ENCODE measurements at regions not wholly inside any gene's neighbourhood (a gene's known extent, or its start where the extent isn't known, plus 50 kb on each side); places are given as distances from the start of the nearest gene placed in this dataset.

DNA sequence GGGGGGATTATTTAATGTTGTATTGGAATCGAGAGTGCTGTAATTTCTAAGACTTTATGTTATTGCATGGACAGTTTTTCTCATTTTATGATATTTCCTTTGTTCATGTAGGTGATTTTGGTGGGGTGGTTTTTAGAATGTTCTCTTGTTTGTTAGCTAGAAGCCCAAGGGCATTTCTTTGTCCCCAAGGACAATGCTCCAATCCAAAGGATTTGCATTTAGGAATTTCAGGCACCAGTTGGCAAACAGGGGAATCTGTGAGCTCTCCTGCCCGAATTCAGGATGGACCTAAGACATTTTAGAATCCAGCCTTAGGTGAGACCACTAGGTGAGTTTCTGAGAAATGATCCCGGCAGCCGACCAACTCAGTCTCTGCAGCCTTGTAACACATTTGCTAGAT, 324.9 kb downstream of the KCNRG start:
- no peak overlapping the region for H3K27ac ChIP-seq (ENCODE audit: low read length)
- Mint-ChIP-seq H3K27ac (no peak overlapping the region), H3K4me3 (no peak overlapping the region), H3K27me3 (no peaks in the 10 kb centered on the region), H3K4me1 (peaks cover 7 to 8% (median 7%) of the 10 kb centered on the region in 3 donors), H3K9me3 (peaks cover 0 to 13% (median 8%) of the 10 kb centered on the region in 3 donors), H3K36me3 (peaks cover 11% of the 10 kb centered on the region)
- no peaks in the 10 kb centered on the region for H3K9me3 ChIP-seq
- no peak overlapping the region for H3K4me3 ChIP-seq (ENCODE audit: control insufficient read depth in 1 of 2, extremely low read depth in 1 of 2, low read length in 1 of 2)
- no peak for ATAC-seq (replicated peaks in 1 of 4)
- H3K27me3 ChIP-seq (replicated peaks in 1 of 2; ENCODE audit: control insufficient read depth in 2 of 2, extremely low read depth in 1 of 2, insufficient read depth in 2 of 2, low read length in 1 of 2) = peaks cover 0 to 2% of the 10 kb centered on the region in 2 experiments
- ChIA-PET POLR2A (no interaction called here), CTCF (interaction anchor here in 1 of 2 donors (0.6 kb wide), 1 partner anchor 21 kb away, joined by 3 read pairs; no protein-coding TSS in a partner anchor)
- no peak for DNase-seq
- H3K36me3 ChIP-seq (ENCODE audit: control insufficient read depth in 2 of 2, extremely low read depth in 1 of 2, insufficient read depth in 1 of 2, low read length in 1 of 2) = no peaks in the 10 kb centered on the region
- H3K4me1 ChIP-seq (ENCODE audit: control insufficient read depth in 1 of 2, extremely low read depth in 1 of 2, insufficient read depth in 2 of 2, low read length in 2 of 2) = peaks cover 3% of the 10 kb centered on the region in 2 experiments
- WGBS (ENCODE audit: insufficient coverage) = 73% methylated on average over 3 of the region's 4 CpGs

DNA sequence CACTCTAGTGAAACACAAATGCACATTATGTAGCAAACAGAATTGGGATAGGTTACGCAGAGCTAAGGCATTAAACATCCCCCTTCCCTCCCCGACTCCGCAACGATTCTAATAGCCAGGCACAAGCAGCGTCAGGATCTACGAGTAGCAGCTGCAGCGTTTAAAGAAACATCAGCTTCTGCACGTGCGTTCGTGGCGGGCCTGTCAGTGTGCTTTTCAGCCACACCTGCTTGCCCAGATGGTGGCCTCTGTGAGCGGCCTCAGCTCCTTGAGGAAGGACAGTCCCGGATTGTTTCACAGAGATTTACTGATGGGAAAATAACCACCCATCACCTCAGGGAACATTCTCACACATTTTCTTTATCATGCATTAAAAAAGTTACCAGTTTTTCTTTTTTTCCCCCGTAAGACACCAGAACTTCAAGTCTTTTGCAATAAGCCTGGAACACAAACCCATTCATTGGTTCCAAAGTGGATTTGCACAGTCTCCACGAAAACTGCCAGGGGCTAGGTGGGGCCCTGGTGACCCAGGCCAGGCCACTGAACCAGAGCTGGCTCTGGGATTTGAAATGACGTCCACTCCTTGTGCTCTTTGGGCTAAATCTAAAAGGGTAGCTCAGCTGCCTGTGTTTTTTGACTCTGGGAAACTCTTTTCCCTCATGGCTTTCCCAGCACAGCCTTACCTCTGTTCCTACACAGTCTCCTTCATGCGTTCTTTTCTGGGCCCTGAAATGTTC, 325.5 kb downstream of the KCNRG start:
- no peak for ATAC-seq (replicated peaks in 1 of 4)
- H3K4me3 Mint-ChIP-seq = no peak overlapping the region
- Histone ChIP-seq H3K36me3 (ENCODE audit: control insufficient read depth in 2 of 2, extremely low read depth in 1 of 2, insufficient read depth in 1 of 2, low read length in 1 of 2) (no peaks in the 10 kb centered on the region), H3K4me3 (ENCODE audit: control insufficient read depth in 1 of 2, extremely low read depth in 1 of 2, low read length in 1 of 2) (no peak overlapping the region), H3K4me1 (ENCODE audit: control insufficient read depth in 1 of 2, extremely low read depth in 1 of 2, insufficient read depth in 2 of 2, low read length in 2 of 2) (peaks cover 3% of the 10 kb centered on the region in 2 experiments), H3K9me3 (no peaks in the 10 kb centered on the region), H3K27me3 (replicated peaks in 1 of 2; ENCODE audit: control insufficient read depth in 2 of 2, extremely low read depth in 1 of 2, insufficient read depth in 2 of 2, low read length in 1 of 2) (peaks cover 0 to 2% of the 10 kb centered on the region in 2 experiments), H3K27ac (ENCODE audit: low read length) (no peak overlapping the region)
- H3K4me1 Mint-ChIP-seq = peaks cover 7 to 8% (median 7%) of the 10 kb centered on the region in 3 donors
- ChIA-PET POLR2A (no interaction called here), CTCF (interaction anchor here in 1 of 2 donors (0.6 kb wide), 1 partner anchor 20 kb away, joined by 3 read pairs; no protein-coding TSS in a partner anchor)
- no peak overlapping the region for H3K27ac Mint-ChIP-seq
- H3K36me3 Mint-ChIP-seq = peaks cover 11% of the 10 kb centered on the region
- peaks cover 0 to 13% (median 8%) of the 10 kb centered on the region in 3 donors for H3K9me3 Mint-ChIP-seq
- WGBS (ENCODE audit: insufficient coverage) = 94% methylated on average over 17 of the region's 17 CpGs
- no peaks in the 10 kb centered on the region for H3K27me3 Mint-ChIP-seq
- no peak for DNase-seq

DNA sequence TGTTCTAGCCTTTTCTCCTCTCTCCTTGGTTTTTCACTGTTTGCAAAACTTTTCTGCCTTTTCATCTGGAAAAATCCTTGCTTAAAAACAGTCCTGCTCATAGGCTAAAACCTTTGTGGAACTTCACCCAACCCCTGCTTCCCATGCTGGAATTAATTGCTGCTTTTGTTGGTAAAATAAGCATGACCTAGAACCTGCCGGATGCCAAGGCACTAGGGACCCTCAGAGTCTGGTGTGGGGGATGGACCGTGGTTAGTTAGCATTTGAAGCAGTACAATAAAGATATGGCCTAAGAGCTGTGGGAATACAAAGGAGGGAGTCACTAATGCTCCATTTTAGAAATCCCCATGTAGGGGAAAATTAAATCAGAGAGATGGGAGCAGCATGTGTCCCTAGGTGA, 326.3 kb downstream of the KCNRG start:
- CTCF ChIA-PET = no interaction called here
- POLR2A ChIA-PET = no interaction called here
- 93% methylated on average over 2 of the region's 2 CpGs for WGBS (ENCODE audit: insufficient coverage)

DNA sequence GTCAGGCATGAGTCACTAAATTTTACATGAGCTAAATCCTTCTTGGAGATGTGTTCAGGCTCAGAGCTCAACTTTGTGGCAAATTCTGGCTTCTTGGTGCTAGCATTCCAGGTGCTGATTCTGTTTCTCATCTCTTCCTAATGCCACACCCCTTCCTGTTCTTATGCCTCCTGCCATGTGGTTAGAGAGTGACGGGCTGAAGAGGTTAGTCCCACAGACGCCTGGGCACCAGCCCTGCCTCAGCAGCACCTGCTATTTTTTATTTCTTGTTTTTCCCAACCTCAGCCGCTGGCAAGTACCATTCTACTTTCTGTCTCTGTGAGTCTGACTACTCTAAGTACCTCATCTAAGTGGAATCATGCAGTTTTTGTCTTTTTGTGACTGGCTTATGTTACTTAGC, 329.5 kb downstream of the KCNRG start:
- Histone ChIP-seq H3K27ac (ENCODE audit: low read length) (no peak overlapping the region), H3K4me3 (ENCODE audit: control insufficient read depth in 1 of 2, extremely low read depth in 1 of 2, low read length in 1 of 2) (no peak overlapping the region), H3K4me1 (ENCODE audit: control insufficient read depth in 1 of 2, extremely low read depth in 1 of 2, insufficient read depth in 2 of 2, low read length in 2 of 2) (peaks cover 3% of the 10 kb centered on the region in 2 experiments), H3K27me3 (replicated peaks in 1 of 2; ENCODE audit: control insufficient read depth in 2 of 2, extremely low read depth in 1 of 2, insufficient read depth in 2 of 2, low read length in 1 of 2) (peaks cover 0 to 2% of the 10 kb centered on the region in 2 experiments), H3K36me3 (ENCODE audit: control insufficient read depth in 2 of 2, extremely low read depth in 1 of 2, insufficient read depth in 1 of 2, low read length in 1 of 2) (no peaks in the 10 kb centered on the region), H3K9me3 (no peaks in the 10 kb centered on the region)
- CTCF ChIA-PET = no interaction called here
- no peak overlapping the region for H3K27ac Mint-ChIP-seq
- no CpG with 5 or more reads among the region's 3 CpGs for WGBS (ENCODE audit: insufficient coverage)
- no peak overlapping the region for H3K4me3 Mint-ChIP-seq
- DNase-seq (no peak), ATAC-seq (replicated peaks in 1 of 4) (no peak)
- peaks cover 8 to 12% of the 10 kb centered on the region in 2 donors for H3K27me3 Mint-ChIP-seq
- peaks cover 7 to 11% (median 8%) of the 10 kb centered on the region in 3 donors for H3K4me1 Mint-ChIP-seq
- peaks cover 11% of the 10 kb centered on the region for H3K36me3 Mint-ChIP-seq
- peaks cover 0 to 13% (median 12%) of the 10 kb centered on the region in 3 donors for H3K9me3 Mint-ChIP-seq
- POLR2A ChIA-PET = interaction anchor here in 1 of 2 donors (0.6 kb wide), 1 partner anchor 18 kb away, joined by 3 read pairs; no protein-coding TSS in a partner anchor

More for the DNA sequence above, 326.3 kb downstream of the KCNRG start:
- Mint-ChIP-seq H3K4me1 (peaks cover 7 to 11% (median 8%) of the 10 kb centered on the region in 3 donors), H3K4me3 (no peak overlapping the region), H3K36me3 (peaks cover 11% of the 10 kb centered on the region), H3K27me3 (no peaks in the 10 kb centered on the region), H3K27ac (no peak overlapping the region), H3K9me3 (peaks cover 0 to 13% (median 8%) of the 10 kb centered on the region in 3 donors)
- no peak overlapping the region for H3K27ac ChIP-seq (ENCODE audit: low read length)
- ATAC-seq (replicated peaks in 1 of 4) (no peak), DNase-seq (no peak)
- H3K4me3 ChIP-seq (ENCODE audit: control insufficient read depth in 1 of 2, extremely low read depth in 1 of 2, low read length in 1 of 2) = no peak overlapping the region
- no peaks in the 10 kb centered on the region for H3K9me3 ChIP-seq
- no peaks in the 10 kb centered on the region for H3K36me3 ChIP-seq (ENCODE audit: control insufficient read depth in 2 of 2, extremely low read depth in 1 of 2, insufficient read depth in 1 of 2, low read length in 1 of 2)
- H3K4me1 ChIP-seq (ENCODE audit: control insufficient read depth in 1 of 2, extremely low read depth in 1 of 2, insufficient read depth in 2 of 2, low read length in 2 of 2) = peaks cover 3% of the 10 kb centered on the region in 2 experiments
- peaks cover 0 to 2% of the 10 kb centered on the region in 2 experiments for H3K27me3 ChIP-seq (replicated peaks in 1 of 2; ENCODE audit: control insufficient read depth in 2 of 2, extremely low read depth in 1 of 2, insufficient read depth in 2 of 2, low read length in 1 of 2)

DNA sequence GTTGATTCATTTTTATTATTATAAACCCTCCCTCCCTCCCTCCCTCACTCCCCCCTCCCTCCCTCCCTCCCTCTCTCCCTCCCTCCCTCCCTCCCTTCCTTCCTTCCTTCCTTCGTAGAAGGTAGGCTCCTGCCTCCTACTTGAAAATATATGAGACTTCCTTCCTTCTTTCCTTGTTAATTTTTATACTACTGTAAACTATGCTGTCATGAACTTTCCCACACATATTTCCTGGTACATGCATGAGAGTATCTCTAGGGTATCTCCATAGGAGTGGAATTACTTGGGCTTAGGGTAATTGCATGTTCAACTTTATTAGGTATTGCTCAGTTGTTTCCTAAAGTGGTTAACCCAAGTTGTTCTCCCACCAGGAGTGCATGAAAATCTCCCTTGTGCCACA, 330.6 kb downstream of the KCNRG start:
- WGBS (ENCODE audit: insufficient coverage) = no CpG with 5 or more reads among the region's 1 CpG
- POLR2A ChIA-PET = interaction anchor here in 1 of 2 donors (0.8 kb wide), 1 partner anchor 28 kb away, joined by 9 read pairs; no protein-coding TSS in a partner anchor
- DNase-seq = no peak

DNA sequence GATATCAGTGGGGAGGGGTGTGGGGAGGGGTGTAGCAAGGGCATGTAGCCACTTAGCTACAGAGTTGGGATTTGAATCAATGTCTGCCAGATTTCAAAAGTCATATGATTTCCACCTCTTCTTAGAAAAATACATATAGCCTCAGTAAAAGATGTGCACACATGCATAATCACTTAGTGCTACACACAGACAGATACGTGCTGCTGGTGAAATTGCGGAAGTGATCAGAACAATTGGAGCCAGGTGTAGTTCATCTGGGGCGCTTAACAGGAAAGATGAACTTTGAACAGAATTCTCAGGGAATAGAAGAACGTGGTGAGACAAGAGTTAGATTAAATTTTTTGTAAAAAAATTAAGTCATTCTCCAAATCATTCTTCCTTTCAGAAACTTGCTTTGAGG, 333.1 kb downstream of the KCNRG start:
- ATAC-seq (replicated peaks in 1 of 4) (no peak), DNase-seq (no peak)
- H3K9me3 ChIP-seq = no peaks in the 10 kb centered on the region
- peaks cover 7 to 14% (median 8%) of the 10 kb centered on the region in 3 donors for H3K4me1 Mint-ChIP-seq
- H3K27ac ChIP-seq (ENCODE audit: low read length) = no peak overlapping the region
- no peaks in the 10 kb centered on the region for H3K36me3 ChIP-seq (ENCODE audit: control insufficient read depth in 2 of 2, extremely low read depth in 1 of 2, insufficient read depth in 1 of 2, low read length in 1 of 2)
- no peak overlapping the region for H3K4me3 ChIP-seq (ENCODE audit: control insufficient read depth in 1 of 2, extremely low read depth in 1 of 2, low read length in 1 of 2)
- no peak overlapping the region for H3K4me3 Mint-ChIP-seq
- H3K27me3 ChIP-seq (replicated peaks in 1 of 2; ENCODE audit: control insufficient read depth in 2 of 2, extremely low read depth in 1 of 2, insufficient read depth in 2 of 2, low read length in 1 of 2) = no peaks in the 10 kb centered on the region
- WGBS (ENCODE audit: insufficient coverage) = no CpG with 5 or more reads among the region's 4 CpGs
- no peak overlapping the region for H3K27ac Mint-ChIP-seq
- peaks cover 8 to 12% of the 10 kb centered on the region in 2 donors for H3K27me3 Mint-ChIP-seq
- H3K36me3 Mint-ChIP-seq = no peaks in the 10 kb centered on the region
- peaks cover 3% of the 10 kb centered on the region in 2 experiments for H3K4me1 ChIP-seq (ENCODE audit: control insufficient read depth in 1 of 2, extremely low read depth in 1 of 2, insufficient read depth in 2 of 2, low read length in 2 of 2)
- ChIA-PET POLR2A (interaction anchor here in 1 of 2 donors (0.5 kb wide), 1 partner anchor 16 kb away, joined by 4 read pairs; no protein-coding TSS in a partner anchor), CTCF (no interaction called here)
- H3K9me3 Mint-ChIP-seq = peaks cover 0 to 4% (median 0%) of the 10 kb centered on the region in 3 donors

More for the DNA sequence above, 330.6 kb downstream of the KCNRG start:
- no peak for ATAC-seq (replicated peaks in 1 of 4)
- H3K27me3 Mint-ChIP-seq = peaks cover 8 to 12% of the 10 kb centered on the region in 2 donors
- H3K4me1 ChIP-seq (ENCODE audit: control insufficient read depth in 1 of 2, extremely low read depth in 1 of 2, insufficient read depth in 2 of 2, low read length in 2 of 2) = peaks cover 3% of the 10 kb centered on the region in 2 experiments
- H3K36me3 Mint-ChIP-seq = peaks cover 11% of the 10 kb centered on the region
- no peaks in the 10 kb centered on the region for H3K36me3 ChIP-seq (ENCODE audit: control insufficient read depth in 2 of 2, extremely low read depth in 1 of 2, insufficient read depth in 1 of 2, low read length in 1 of 2)
- H3K27ac ChIP-seq (ENCODE audit: low read length) = no peak overlapping the region
- H3K4me1 Mint-ChIP-seq = peaks cover 7 to 11% (median 8%) of the 10 kb centered on the region in 3 donors
- CTCF ChIA-PET = interaction anchor here in 1 of 2 donors (0.5 kb wide), 1 partner anchor 722 kb away, joined by 8 read pairs; no protein-coding TSS in a partner anchor
- H3K9me3 ChIP-seq = no peaks in the 10 kb centered on the region
- H3K27ac Mint-ChIP-seq = no peak overlapping the region
- no peak overlapping the region for H3K4me3 ChIP-seq (ENCODE audit: control insufficient read depth in 1 of 2, extremely low read depth in 1 of 2, low read length in 1 of 2)
- peaks cover 0 to 1% of the 10 kb centered on the region in 2 experiments for H3K27me3 ChIP-seq (replicated peaks in 1 of 2; ENCODE audit: control insufficient read depth in 2 of 2, extremely low read depth in 1 of 2, insufficient read depth in 2 of 2, low read length in 1 of 2)
- H3K4me3 Mint-ChIP-seq = no peak overlapping the region
- H3K9me3 Mint-ChIP-seq = peaks cover 0 to 13% (median 12%) of the 10 kb centered on the region in 3 donors

Data from T-cell (primary cell).